GM19395 (cell line): ENCODE measurements at regions not wholly inside any gene's neighbourhood (a gene's known extent, or its start where the extent isn't known, plus 50 kb on each side); places are given as distances from the start of the nearest gene placed in this dataset.
"Not testable (repeated sequence)": the region's sequence is repeated elsewhere in the genome, so short reads cannot be mapped to it uniquely, and the experiment has no call there.

Source experiments
- ATAC-seq: cut with Tn5 transposase; IDR thresholded peaks from one replicate; pipeline ENCODE4 v1.9.1; 2021; ENCODE audit warnings: mild to moderate bottlenecking, moderate library complexity; ENCODE audit not compliant: unreplicated experiment

GRCh38 chr6:155589190-155589589 is 133.6 kb upstream of the NOX3 start:
- ATAC-seq = no peak

DNA sequence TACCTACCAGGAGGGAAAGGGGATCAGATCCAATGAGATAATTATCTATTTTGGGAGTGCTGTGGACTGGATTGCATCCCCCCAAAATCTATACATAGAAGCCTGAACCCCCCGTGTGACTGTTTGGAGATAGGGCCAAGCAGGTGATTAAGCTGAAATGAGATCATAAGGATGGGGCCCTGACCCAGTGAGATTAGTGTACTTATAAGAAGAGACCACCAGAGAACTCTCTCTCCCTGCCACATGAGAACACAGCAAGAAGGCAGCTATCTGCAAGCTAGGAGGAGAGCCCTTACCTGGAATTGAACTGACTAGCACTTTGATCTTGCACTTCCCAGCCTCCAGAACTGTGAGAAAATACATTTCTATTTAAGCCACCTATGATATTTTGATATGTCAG is 132.2 kb upstream of the NOX3 start:
- no peak for ATAC-seq

DNA sequence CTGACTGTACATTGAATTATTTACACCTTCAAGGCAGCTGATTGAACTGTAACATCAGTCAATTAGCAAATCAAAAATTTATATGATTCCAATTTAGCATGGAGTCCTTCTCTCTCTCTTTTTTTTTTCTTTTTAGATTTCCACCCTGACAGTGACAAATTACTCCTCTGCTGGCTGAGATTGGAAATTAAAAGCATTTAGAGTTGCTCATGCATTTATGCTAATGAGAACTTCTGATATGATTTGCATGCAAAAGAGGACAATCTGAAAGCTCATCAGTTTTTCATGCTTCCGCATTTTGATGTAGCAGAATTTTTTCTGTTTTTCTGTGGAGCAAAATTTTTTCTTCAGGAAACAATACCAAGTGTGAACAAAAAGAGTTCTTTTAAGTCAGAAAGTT is 130.5 kb upstream of the NOX3 start:
- no peak for ATAC-seq

DNA sequence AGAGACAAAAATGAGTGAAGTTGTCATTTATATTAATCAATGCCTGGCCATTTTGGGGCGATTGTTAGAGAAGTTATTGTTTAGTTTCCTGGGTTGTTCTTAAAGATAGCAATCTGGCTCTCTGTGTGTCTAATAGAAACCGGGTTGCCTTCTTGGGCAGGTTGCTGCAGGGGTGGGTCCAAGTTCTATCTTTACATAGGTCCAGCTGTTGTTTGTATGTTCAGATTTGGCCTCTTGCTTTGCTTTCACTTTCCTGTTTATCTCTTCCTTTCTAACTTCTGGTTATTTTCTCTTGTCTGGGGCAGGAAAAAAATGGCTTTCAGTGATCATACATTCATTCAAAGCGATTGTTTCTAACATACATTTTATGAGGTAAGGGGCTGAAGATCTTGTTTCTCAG is 128.4 kb upstream of the NOX3 start:
- ATAC-seq = no peak

DNA sequence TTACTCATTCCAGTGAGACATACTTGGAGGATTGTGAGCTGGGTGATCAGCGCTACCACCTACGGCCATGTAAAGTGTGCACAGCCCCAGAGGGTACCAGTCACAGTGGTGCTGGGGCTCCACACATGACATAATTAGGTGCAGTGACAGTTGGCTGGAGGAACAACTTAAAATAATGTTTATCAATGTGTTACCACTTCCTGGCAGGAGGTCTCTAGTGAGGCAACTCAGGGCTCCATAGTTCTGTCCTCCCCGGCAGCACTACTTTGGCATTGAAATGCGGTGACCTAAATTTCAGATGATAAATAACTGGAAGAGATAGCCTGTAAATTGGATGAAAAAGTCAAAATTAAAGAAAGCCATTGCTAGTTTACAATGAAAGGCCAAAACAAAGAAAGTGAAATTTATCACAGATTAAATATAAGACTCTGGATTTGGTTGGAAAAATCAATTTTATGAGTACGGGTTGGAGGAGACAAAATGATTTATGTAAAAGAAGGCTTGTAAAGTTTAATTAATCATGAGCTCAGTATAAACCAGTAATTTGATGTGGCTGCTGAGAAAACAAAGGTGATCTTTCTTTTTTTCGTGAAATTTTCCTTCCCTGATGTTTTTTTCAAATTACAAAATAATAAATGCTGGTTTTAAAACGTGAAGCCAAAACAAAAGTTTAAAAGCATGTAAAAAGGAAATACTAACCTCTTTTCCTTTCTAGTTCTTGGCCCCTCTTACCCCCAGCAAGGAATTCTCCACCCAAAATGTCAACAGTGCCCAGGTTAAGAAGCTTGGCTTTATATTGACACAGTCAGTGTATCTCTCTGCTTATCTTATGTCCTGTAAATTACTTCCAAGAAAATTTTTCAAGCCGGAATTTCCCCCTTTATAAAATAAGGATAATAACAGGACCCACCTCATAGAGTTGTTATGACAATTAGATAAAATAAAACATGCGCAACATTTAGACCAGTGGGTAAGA is 126.7 kb upstream of the NOX3 start:
- ATAC-seq = no peak

DNA sequence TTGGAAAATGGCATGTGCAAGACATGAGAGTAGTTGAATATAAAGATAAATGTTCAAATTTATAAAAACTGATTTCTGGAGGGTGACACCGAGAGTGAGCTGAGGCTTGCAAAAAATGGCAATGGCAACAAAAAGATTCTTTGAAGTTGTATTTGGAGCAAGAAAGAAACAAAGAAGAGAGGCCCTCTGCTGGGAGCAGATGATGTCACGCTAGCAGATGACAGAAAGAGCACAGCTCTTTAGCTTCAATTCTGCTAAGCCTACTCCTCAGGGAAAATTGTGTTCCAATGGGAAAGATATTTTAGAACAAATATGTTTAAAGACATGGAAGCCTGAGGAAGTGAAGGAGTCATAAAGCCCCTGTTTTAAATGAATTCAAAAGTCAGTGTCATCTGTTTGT is 125.3 kb upstream of the NOX3 start:
- no peak for ATAC-seq

GRCh38 chr6:155578251-155578650 is 122.6 kb upstream of the NOX3 start:
- ATAC-seq = no peak

DNA sequence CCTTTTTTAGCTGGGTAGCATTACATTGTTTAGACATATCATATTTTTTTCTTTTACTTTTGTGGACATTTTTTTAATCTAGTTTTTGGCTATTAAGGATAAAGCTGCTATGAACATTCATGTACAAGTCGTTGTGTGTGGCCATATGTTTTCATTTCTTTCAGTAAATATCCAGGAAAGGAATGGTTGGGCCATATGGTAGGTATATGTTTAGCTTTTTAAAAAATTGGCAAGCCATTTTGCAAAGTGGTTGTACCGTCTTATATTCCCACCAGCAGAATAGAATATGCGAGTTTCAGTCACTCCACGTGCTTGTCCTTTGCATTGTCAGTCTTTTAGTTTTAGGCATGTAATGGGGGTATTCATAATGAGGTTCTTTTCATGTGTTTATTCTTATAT is 106.3 kb upstream of the NOX3 start:
- no peak for ATAC-seq

- no peak for ATAC-seq
Observed at GRCh38 chr6:155561257-155561965, 105.8 kb upstream of the NOX3 start.

- no peak for ATAC-seq
Observed at GRCh38 chr6:155549928-155550327, 94.3 kb upstream of the NOX3 start.

DNA sequence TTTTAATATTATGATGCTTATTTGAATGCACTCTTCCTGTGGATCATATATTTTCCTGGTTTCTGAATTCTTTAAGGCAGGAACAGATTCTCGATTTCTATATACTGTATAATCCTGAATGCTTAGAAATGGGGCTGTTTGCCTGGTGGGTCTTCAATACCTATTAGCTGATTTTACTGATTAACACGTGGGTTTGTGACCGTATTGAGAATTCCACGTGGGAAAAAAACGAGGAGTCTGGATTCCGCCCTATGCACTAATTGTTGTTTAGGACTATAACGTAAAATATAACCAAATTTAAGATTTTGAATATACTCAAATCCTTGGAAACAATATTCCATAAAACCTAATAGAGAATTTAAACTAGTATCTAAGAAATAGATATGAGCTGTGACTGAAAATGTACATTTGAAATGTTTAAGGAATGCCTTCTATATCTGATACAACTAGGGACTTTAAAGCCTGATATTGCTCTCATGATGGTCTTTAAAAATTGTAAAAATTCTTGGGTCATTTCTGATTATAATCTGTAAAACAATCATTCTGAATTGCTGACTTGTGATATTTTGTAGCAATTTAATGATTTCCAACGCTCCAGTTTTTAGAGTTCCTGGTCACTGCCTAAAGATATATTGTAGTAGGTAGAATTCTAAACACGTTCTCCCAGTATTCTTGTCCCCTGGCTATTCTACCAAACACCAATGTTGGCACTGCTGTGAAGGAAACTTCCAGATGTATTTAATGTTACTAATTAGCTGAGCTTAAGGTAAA is 93.6 kb upstream of the NOX3 start:
- ATAC-seq = no peak

DNA sequence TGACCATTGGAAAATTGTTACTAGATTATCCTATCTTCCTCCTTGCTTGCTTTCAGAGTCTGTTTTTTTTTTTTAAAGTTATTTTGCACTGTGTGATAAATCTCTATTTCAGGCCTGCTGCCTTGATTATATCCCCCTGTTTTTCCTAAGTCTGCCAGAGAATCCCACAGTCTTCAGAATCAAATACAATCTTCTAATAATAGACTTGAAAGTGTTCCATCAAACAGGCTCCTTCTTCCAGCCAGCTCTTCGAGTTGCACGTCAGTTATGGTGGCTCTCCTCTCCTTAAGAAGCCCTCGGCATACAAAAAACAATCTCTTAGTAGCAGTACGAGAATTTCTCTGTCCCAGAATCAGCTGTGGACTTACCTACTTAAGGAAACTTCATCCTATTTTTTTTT is 92.9 kb upstream of the NOX3 start:
- no peak for ATAC-seq

GRCh38 chr6:155544677-155545076 is 89.0 kb upstream of the NOX3 start:
- no peak for ATAC-seq

DNA sequence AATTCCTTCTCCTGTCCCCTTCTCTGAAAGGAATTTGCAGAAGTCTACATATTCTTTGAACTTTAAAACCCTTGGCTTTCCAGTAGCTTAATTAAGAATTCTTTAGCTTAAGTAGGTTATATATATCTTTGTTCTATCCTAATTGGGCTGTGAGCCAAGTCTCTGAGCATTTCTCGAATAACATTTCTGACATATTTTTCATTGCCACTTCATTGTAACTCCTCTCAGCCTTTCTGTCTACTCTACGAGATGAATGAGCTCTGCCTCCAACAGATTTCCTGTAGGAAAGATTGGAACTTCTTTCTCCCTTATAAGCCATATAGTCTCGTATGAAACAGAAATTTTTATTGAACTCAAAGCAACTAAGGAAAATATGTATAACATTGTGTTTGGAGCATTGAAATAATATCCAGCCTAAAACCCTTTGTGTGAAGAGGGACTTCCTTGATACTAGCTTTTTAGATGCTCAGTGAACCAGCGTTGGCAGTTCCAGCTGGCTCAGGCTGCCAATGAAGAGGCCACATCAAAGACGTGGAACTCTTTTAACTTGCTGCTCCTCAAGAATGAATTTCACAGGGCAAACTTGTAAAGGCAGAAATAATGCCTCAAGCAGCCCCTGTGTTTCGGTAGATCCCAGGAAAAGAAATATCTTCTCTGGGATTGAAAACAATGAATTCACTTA is 87.7 kb upstream of the NOX3 start:
- no peak for ATAC-seq

DNA sequence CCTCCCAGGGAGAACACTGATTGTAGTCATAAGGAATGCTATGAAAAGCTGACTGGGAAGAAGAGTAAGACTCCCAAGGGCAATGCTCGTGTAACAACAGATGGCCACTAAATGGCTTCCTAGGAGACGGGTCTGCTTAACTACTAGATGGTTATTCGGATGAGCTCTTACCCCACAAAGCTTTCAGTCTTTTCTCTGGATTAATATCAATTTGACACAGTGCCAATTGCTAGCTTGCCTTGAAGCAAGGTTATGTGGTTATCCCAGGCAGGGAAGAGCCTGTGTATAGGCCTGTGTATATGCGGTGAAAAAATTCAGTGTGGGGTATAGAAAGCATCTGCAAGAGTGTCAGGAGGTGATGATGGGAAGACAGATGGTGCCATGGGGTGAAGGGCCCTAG is 86.4 kb upstream of the NOX3 start:
- ATAC-seq = no peak

DNA sequence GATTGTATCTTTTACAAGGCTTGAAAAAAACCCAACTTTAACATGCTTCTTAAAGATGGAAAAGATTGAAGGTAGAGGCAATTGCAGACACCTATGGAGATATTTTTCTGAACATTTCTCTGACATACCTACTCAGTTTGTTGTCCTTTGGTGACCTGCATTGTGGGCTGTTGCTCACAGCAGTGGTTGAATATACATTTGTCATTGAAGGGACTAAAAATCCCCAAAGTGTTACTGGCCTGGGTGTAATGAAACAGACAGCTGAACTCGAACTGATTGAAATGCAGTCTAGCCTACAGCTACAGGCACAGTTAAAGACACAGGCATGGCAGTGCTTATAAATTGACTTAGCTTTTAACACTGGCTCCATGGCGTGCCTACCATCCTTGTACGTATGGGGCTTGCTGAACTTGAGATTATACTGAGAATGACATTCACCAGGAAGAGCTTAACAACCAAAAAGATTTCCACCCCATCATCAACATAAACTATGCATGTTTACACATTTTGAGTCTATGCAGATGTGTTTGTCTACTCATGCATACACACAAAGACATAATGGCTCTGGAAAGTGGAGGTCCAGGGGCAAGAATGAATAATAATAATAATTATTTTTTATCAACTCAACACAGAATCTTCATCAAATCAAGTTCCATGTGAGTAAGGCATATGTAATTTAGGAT is 83.2 kb upstream of the NOX3 start:
- ATAC-seq = no peak

- no peak for ATAC-seq
Observed at GRCh38 chr6:155534678-155535077, 79.0 kb upstream of the NOX3 start.

- peak; percentile 74 for ATAC-seq
Observed at GRCh38 chr6:155530219-155530834, 74.7 kb upstream of the NOX3 start.

DNA sequence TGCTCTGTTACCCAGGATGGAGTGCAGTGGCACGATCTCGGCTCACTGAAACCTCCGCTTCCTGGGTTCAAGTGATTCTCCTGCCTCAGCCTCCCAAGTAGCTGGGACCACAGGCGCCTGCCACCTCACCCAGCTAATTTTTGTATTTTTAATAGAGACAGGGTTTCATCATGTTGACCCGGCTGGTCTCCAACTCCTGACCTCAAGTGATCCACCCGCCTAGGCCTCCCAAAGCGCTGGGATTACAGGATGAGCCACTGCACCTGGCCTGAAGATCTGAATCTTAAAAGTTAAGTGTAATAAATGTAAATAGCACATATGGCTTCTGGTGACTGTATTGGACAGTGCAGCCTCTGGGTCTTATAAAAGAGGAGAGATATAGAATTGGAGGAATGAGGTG is 74.2 kb upstream of the NOX3 start:
- not testable (repeated sequence) for ATAC-seq

DNA sequence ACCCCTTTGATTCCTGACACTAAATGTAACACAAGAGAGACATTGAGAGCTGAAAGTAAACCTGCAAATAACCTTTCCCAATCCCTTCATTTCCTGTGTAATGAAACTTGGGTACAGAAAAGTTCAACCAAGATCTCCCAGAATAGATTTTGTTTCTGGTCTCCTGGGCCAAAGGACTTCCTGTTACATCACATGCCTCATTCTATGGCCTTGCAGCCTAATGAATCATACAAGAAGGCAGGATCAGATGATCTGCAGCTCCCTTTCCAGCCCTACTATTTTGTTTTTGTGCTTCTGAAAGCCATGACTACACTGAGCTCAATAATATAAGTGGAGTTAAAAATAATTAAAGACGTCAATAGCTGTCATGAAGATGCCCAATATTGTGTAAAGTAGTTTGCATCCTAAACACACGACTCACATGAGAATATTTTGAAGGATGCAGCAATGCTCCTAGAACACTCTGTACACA is 73.4 kb upstream of the NOX3 start:
- ATAC-seq = peak; percentile 64
